SK-N-MC (cell line): ENCODE measurements at regions not wholly inside any gene's neighbourhood (a gene's known extent, or its start where the extent isn't known, plus 50 kb on each side); places are given as distances from the start of the nearest gene placed in this dataset.

Experiments used
- DNase-seq: peaks from one replicate; pipeline ENCODE4 v3.0.0-alpha.2; 2011; ENCODE audit warnings: low read depth, low spot score
- H3K27ac ChIP-seq: fragments of 200-600 bp; sonication (generic); 2 replicates; pipeline ENCODE4 v1.5.1; 2016; ENCODE audit warnings: mixed run types
- H3K36me3 ChIP-seq: fragments of 200-600 bp; sonication (generic); 2 replicates; pipeline ENCODE4 v1.6.1; 2017; ENCODE audit warnings: antibody characterized with exemption, low read length, mixed read lengths; ENCODE audit not compliant: insufficient read depth
- H3K4me3 ChIP-seq: fragments of 200-600 bp; sonication (generic); 2 replicates; pipeline ENCODE4 v1.5.1; 2016
- H3K9ac ChIP-seq: fragments of 200-600 bp; sonication (generic); 2 replicates; pipeline ENCODE4 v1.8.0; 2017; ENCODE audit warnings: mixed run types, mixed read lengths; ENCODE audit not compliant: insufficient read length
- H3K9me3 ChIP-seq: fragments of 200-600 bp; sonication (generic); 2 replicates; pipeline ENCODE4 v1.6.1; 2017; ENCODE audit warnings: low read depth, mild to moderate bottlenecking, antibody characterized with exemption, low read length, moderate library complexity, mixed read lengths
- EZH2 ChIP-seq: fragments of 200-600 bp; sonication (generic); IDR thresholded peaks from one replicate; pipeline ENCODE4 v1.6.1; 2017; ENCODE audit warnings: antibody characterized with exemption
- FOXP2 ChIP-seq: optimal IDR thresholded peaks from 2 replicates; pipeline ENCODE3; 2011; ENCODE audit warnings: mild to moderate bottlenecking, moderate library complexity; ENCODE audit not compliant: insufficient read depth; ENCODE audit errors: extremely low read length, control extremely low read depth
- POLR2AphosphoS5 ChIP-seq: IDR thresholded peaks from 2 replicates; pipeline ENCODE4 v1.6.1; 2012; ENCODE audit warnings: mild to moderate bottlenecking, low read depth, low read length, borderline replicate concordance

GRCh38 chr16:82567175-82567574, 59.6 kb upstream of the CDH13 start:
- Histone ChIP-seq H3K27ac (no peak overlapping the region), H3K9ac (no peak overlapping the region), H3K36me3 (no peaks in the 10 kb centered on the region), H3K9me3 (no peaks in the 10 kb centered on the region), H3K4me3 (no peak overlapping the region)
- no peak for DNase-seq
- TF ChIP-seq EZH2 (no peak), FOXP2 (no peak), POLR2AphosphoS5 (no peak)

- H3K27ac ChIP-seq = no peak overlapping the region
- TF ChIP-seq EZH2 (no peak), POLR2AphosphoS5 (no peak), FOXP2 (no peak)
- no peak overlapping the region for H3K9ac ChIP-seq
- DNase-seq = no peak
- no peak overlapping the region for H3K4me3 ChIP-seq
- H3K9me3 ChIP-seq = no peaks in the 10 kb centered on the region
- H3K36me3 ChIP-seq = no peaks in the 10 kb centered on the region
These were observed 63.4 kb upstream of the CDH13 start for GRCh38 chr16:82563401-82563800.

- H3K9ac ChIP-seq = no peak overlapping the region
- H3K36me3 ChIP-seq = no peaks in the 10 kb centered on the region
- H3K4me3 ChIP-seq = no peak overlapping the region
- TF ChIP-seq FOXP2 (no peak), EZH2 (no peak)
- no peaks in the 10 kb centered on the region for H3K9me3 ChIP-seq
- DNase-seq = no peak
- no peak overlapping the region for H3K27ac ChIP-seq
These were observed 64.5 kb upstream of the CDH13 start for GRCh38 chr16:82562183-82562683.

GRCh38 chr16:82560805-82561325, 65.9 kb upstream of the CDH13 start:
- TF ChIP-seq FOXP2 (no peak), POLR2AphosphoS5 (no peak), EZH2 (no peak)
- Histone ChIP-seq H3K27ac (no peak overlapping the region), H3K36me3 (no peaks in the 10 kb centered on the region), H3K4me3 (no peak overlapping the region), H3K9me3 (no peaks in the 10 kb centered on the region), H3K9ac (no peak overlapping the region)
- DNase-seq = no peak

GRCh38 chr16:82544378-82545160, 82.2 kb upstream of the CDH13 start:
- H3K4me3 ChIP-seq = no peak overlapping the region
- no peaks in the 10 kb centered on the region for H3K9me3 ChIP-seq
- H3K27ac ChIP-seq = no peak overlapping the region
- H3K9ac ChIP-seq = no peak overlapping the region
- no peak for DNase-seq
- H3K36me3 ChIP-seq = no peaks in the 10 kb centered on the region
- no peak for TF ChIP-seq EZH2
- no peak for TF ChIP-seq POLR2AphosphoS5

GRCh38 chr16:82542714-82543113, 84.1 kb upstream of the CDH13 start:
- Histone ChIP-seq H3K4me3 (no peak overlapping the region), H3K9ac (no peak overlapping the region), H3K9me3 (no peaks in the 10 kb centered on the region), H3K36me3 (no peaks in the 10 kb centered on the region), H3K27ac (no peak overlapping the region)
- DNase-seq = no peak
- TF ChIP-seq POLR2AphosphoS5 (no peak), FOXP2 (no peak), EZH2 (no peak)

GRCh38 chr16:82541103-82541502, 85.7 kb upstream of the CDH13 start:
- no peak overlapping the region for H3K9ac ChIP-seq
- no peak for DNase-seq
- no peak for TF ChIP-seq FOXP2
- TF ChIP-seq EZH2 = no peak
- TF ChIP-seq POLR2AphosphoS5 = no peak

GRCh38 chr16:82535764-82536163, 91.0 kb upstream of the CDH13 start:
- no peak overlapping the region for H3K27ac ChIP-seq
- H3K4me3 ChIP-seq = no peak overlapping the region
- no peak for TF ChIP-seq EZH2
- no peak for TF ChIP-seq POLR2AphosphoS5
- no peak for DNase-seq
- H3K9me3 ChIP-seq = no peaks in the 10 kb centered on the region
- H3K36me3 ChIP-seq = no peaks in the 10 kb centered on the region
- H3K9ac ChIP-seq = no peak overlapping the region

More at GRCh38 chr16:82541103-82541502, 85.7 kb upstream of the CDH13 start:
- Histone ChIP-seq H3K4me3 (no peak overlapping the region), H3K9me3 (no peaks in the 10 kb centered on the region), H3K36me3 (no peaks in the 10 kb centered on the region), H3K27ac (no peak overlapping the region)

GRCh38 chr16:82535262-82535661, 91.5 kb upstream of the CDH13 start:
- no peak overlapping the region for H3K27ac ChIP-seq
- H3K9ac ChIP-seq = no peak overlapping the region
- no peak overlapping the region for H3K4me3 ChIP-seq
- no peak for DNase-seq
- TF ChIP-seq FOXP2 = no peak
- no peak for TF ChIP-seq POLR2AphosphoS5
- TF ChIP-seq EZH2 = no peak
- H3K36me3 ChIP-seq = no peaks in the 10 kb centered on the region
- H3K9me3 ChIP-seq = no peaks in the 10 kb centered on the region
